HT-29 (cell line): ENCODE measurements at regions not wholly inside any gene's neighbourhood (a gene's known extent, or its start where the extent isn't known, plus 50 kb on each side); places are given as distances from the start of the nearest gene placed in this dataset.
"Not testable (repeated sequence)": the region's sequence is repeated elsewhere in the genome, so short reads cannot be mapped to it uniquely, and the experiment has no call there.

Experiments
- DNase-seq: peaks from one replicate; pipeline ENCODE4 v3.0.0-alpha.2; 2015; ENCODE audit warnings: low spot score

DNA sequence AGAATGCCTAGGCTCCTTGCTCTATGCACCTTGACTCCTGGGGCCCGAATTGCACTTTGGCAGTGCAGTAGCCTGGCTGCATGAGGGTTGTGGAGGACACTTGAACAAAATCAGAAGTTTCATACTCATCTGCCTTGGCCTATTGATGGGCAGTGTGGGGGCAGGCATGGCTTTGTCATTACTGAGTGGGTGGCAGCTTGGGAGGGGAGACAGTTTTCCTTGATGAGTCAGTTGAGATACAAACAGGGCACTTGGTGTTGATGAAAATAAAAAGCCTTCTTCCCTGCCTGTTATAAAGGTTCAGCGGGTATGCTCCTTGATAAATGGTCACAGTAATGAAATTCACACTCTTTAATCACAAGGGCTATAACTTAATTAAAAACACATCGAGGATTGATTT lies 126.8 kb upstream of the MAMLD1 start:
- DNase-seq = no peak

DNA sequence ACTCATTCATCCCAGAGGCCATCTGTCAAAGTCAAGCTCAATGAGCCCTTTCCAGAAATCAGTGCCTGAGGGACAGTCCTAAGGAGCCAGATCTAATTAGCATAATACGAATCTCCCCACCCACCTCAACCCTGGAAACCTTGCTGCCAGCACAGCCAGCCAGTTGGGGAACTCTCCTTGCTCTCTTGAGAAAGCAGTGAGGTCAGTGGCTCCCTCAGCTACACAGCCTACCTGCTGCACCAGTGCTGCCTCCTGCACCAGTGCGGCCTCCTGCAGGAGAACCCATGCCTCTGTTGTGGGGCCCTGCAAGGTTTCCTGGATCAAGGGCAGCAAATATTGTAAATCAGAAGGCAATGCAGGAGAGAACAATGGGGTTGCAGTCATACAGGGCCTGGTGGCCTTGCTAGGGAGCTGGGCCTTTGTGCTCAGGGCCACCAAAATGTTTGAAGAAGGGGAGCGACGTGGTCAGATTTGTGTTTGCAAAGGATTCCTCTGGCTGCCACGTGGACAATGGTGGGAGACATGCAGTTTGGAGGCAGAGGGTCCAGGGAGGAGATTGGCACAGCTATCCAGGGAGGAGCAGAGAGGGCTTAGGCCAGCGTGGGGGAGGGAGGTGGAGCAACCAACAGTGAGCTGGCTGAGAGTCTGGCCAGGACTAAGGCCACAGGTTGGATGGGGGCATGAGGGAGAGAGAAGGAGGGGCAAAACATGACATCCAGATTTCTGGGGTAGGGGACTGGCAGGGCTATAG lies 124.3 kb upstream of the MAMLD1 start:
- DNase-seq = no peak

DNA sequence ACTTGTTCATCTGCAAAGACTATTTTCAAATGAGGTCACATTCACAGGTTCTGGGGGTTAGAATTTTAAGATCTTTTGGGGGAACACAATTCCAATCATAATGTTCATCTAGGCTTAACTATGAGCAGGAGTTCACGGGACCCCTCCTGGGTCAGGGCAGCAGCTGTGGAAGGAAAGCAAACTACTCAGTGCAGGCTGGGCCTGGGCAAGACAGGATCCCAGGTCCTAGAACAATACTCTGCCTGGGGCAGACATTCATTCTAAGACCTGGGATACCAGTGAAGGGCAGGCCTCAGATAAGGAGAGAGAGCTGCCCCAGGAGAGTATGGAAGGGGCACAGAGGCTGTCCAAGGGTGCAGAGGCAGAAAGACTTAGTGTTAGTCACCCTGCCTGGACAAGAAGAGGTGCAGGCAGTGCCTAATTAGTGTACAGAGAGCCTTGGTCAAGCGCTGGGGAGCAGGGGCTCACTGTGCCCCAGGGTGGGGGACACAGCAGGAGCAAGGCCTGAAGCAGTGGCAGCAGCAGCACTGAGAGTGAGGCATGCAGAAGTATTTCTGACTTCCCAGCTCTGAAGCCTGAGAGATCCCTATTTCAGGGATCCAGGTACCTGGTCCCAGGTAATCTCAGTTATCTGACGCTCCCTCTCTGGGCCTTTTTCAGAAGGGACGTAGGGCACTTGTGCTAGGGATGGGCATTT lies 123.0 kb upstream of the MAMLD1 start:
- DNase-seq = no peak

DNA sequence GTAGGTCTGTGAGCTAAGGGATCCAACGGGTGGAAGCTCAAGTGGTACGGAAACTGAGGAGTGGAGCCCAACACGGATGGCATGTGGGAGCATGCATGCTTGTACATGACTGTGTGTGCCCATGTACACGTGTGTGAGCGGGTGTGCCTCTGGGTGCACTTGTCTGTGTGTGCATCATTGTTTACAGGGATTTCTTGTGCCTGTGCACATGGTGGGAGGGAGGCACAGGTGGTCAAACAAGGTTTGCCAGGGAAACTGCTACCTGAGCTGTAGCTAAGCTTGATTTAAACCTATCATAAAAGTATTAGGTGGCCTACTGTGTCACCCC lies 122.5 kb upstream of the MAMLD1 start:
- DNase-seq = no peak

DNA sequence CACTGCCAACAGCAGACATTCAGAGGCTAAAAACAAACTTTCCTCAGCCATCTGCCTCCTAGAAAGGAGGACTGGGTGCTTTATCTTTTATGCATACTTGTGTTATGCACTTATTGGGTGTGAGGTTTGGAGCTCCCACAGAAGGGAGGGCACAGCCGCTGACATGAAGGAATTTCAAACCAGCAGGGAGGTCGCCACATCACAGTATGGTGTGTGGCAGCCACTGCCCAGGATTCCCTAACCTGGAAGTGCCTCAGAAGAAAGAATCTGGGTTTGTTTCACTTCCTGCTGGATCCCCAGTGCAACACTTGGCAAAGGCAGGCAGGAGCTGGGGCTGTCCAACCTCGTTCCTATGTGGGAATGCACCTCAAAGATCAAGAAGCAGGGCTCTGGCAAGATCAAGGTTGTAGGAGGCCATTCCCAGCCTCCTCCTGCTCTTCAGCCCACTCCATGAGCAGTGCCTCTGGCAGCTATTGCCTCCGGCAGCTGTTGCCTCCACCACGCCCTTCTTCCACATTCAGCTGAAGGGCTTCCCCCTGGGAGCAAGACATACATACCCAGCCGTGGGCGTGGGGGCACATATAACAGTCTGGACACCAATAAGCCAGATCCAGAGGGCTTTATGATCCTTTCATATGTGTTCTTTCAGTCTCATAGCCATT lies 109.0 kb upstream of the MAMLD1 start:
- no peak for DNase-seq

DNA sequence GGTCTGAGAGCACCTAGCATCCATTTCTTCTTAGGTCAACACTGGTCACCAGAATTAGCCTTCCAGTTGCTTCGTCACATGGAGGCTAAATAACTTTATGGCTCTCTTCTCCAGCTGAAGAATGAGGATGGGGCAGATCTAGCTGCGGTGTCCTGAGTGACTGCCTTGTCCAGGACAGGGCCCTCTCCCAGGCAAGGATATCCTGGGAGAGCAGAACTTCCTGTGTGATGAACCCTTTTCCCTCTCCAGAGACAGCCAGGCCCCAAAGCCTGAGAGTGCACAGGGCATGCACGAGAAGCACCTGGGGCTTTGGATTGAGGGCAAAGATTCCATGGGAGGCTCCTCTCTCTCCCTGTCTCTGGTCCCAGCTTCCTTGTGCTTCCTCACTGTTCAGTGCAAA lies 108.2 kb upstream of the MAMLD1 start:
- no peak for DNase-seq

DNA sequence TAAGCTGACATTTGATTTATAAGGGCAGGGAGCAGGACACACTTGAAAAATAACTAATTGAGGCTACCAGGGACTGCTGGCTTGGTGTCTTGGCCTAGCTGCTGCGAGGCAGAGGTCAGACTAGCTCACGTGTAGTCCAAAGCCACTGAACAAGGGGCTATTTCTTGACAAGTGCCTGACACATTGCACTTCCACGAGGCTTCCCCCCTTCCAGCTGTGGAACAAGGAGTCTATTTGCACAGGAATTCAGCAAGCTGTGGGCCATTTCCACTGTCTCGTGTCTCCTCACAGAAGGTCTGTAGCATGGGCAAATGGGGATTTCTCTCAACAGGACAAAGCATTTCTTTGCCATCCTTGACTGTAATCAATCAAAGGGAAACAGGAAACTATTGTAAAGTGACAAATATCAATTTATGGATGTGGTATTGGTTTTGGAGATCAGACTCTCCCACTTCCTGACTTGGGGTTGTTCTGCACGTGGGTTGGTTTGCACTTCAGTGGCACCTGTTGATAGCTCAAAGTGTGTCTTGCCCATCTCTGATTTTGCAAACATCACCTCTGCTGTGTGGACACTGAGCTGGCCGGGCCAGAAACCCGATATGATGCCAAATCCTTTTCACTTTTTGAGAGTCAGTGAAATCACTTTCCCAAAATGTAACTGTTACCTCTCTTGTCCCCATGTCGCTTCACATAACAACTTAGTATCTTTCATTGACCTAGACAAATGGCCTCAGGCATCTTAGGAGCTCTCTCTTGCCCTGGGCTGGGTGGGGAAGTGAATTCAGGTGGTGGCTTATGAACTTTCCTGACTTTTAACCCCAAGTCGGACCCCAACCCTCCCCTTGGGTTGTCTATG lies 107.4 kb upstream of the MAMLD1 start:
- DNase-seq = no peak

DNA sequence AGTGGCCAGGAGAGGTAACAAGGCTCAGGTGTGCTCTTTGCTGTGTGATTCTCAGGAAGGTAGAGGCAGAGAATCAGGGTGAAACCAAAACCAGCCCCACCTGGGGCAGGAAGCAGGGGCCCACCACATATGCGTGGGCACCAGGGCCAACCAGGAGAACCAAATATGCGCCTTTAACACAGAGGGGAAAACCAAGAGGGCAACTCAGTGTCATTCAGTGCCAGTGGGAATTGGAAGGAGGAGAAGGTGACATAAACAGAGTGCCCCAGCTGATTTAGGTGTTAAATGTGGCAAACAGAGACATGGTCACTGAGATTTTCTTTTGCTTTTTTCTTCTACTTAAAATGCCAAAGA lies 106.8 kb upstream of the MAMLD1 start:
- no peak for DNase-seq

DNA sequence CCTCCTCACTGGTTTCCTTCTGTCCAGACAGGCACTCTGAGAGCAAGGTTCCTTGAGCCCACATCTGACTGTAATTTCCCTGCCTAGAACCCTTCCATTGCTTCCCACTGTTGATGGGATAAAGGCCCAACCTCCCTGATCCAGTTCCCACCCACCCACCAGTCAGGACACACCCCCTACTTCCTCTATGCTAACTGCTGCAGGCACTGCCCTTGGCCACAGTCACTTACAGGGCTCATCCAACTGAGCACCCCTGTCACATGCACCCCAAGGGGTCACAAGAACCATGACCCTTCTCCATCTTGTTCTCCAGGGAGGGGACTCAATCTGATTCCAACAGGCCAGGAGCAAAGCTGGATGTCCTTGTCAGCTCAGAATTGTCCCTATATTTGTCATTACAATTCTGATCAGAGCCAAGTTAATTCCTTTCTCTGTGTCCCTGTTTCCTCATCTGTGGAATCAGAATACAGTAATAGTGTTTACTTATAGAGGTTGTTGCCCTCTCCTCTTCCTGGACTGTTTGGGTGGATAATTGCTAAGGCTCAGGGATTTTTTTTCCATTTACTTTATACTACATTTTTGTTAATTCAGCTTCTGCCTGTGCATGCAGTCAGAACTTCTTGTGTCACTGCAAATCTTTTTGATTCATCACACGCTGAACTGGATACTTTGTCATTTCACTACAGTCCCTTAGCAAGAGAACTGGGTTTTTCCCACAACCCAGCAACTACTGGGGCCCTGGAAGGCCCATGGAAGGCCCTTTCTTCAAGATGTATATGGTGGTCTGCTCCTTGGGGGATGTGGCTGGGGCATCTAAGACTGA lies 105.6 kb upstream of the MAMLD1 start:
- DNase-seq = no peak

DNA sequence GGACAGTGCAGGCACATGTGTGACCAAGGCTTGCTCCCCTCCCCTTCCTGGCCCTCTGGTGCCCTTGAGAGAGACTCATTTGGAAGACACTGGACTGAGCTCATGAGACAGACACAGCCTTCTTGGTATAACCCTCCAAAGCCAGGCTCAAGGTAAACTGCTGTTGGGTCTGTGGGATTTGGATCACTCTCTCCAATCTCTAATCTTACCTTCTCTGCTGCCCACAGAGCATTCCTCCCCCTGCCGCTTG lies 105.0 kb upstream of the MAMLD1 start:
- DNase-seq = no peak

DNA sequence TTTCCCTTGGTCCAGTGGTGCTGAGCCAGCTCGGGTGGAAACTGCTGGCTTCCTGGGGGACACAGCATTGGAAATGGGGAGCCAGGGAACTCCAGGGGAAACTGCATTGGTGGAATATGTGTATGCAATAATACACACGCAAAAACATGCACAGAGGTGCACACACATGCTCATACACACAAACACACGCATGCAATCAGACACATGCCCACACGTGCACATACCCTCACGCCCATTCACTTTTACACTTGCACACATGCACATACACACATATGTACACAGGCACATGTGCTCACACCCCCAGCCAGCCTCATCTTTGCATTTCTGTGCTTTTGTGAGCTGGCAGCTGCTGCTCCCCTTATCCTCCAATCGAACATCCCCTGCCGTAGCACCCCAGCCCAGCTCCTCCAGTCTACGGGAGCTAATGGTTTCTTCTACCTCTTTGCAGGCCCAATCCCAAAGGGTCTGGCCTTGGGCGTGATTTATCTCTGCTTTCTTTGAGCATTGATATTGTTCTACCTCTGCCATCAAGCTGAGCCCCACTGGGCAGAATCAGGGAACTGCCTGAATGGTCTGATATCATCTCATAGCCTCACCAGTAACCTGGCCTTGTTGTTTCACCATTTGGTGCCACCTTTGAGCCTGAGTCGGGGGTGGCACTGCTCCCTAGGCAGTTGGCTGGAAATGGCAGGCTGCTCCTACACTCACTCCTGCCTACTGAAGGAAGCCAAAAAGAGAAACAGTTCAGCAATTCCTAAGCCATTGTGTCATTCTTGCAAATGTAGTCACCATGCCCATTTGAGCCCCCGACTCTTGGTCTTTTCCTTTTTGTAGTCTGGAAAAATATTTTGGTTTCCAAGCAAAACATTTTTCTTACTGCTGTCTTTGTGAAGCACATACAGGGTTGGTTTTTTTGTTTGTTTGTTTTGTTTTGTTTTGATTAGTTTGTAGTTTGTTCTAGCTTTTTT lies 104.4 kb upstream of the MAMLD1 start:
- DNase-seq = no peak

DNA sequence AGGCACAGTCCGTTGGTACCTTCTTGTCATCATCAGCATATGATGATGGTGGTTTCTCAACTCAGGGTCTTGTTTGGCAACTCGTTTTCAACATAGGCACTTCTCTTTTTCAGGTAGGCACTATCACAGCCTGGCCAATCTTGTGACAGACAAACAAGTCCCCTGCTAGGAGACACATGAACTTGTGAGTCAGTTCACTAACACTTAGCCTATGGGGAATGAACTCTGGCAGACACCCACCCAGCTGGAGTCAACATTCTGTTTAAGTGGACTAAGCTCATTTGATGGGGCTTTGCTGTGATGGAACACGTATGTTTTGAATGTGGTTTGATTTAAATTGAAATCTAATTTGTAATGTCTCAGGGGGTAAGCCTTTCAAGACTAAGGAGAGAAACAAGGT lies 100.7 kb upstream of the MAMLD1 start:
- no peak for DNase-seq

DNA sequence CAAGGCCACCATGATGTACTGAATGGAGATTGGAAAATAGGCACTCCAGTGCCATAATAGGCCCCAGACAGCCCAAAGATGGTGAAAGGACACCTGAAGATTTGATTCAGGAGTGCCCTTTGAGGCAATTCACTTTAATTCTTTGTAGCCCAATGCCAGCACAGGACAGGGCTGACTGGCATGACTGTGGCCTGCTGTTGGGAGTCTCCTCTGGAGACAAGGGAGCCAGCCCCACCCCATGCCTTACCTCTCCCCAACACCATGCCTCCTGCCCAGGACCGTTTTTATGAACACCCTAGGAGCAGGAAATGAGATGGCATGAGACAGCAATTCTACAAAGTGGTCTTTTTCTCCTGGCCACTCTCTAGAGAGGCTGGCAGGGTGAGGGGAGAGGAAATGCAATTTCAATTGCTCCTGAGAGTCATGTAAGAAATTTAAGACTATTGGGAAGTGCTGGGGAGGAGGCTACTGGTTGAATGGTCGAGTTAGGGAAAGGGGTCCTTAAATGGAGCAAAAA lies 94.2 kb upstream of the MAMLD1 start:
- no peak for DNase-seq

DNA sequence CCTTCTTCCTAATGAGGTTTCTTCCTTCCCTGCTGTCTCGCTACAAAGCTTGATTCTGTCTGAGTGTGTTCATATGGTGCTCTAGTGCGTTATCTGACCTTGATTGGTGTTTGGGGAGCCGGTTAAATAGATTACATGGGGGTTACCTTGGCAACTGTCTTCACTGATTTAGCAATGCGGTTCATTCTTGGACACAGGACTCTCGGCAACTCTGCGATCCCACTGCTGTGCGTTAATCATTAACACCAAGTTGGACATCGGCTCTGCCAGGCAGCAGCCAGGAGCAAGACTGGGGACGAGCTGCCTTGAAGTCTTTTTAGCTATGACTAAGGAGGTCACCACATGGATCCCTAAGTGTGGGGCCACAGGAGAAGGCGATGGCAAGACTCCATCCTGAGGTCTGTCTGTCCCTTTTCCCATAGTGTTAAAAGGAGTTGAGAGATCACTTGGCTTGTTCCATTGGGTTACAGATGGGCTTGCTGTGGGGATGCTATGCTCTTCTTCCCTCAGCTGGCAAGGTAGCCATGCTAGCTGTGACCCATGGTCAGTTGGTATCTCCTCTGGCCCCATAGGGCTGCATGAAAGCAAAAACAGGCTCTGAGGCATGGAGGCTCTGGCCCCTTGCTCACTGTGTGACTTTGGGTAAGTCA lies 93.4 kb upstream of the MAMLD1 start:
- DNase-seq = peak; percentile 49

DNA sequence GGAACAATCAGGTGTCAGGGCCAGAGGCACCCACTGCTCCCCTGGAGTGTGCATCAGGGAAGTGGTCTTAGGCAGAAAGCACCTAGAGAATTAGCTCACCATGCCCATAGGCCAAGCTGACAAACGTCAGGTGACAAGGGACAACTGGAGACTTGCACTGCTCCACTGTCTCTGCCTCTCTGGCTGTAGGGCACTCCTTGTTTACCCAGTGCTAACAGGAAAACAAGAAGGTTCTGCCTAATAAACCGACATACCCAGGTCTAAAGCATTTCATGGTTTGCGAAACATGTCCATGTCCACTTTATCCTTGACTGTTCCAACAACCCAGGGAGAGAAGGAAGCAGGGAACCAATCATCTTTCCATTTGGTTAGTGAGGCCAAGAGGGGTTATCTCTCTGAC lies 92.5 kb upstream of the MAMLD1 start:
- no peak for DNase-seq

DNA sequence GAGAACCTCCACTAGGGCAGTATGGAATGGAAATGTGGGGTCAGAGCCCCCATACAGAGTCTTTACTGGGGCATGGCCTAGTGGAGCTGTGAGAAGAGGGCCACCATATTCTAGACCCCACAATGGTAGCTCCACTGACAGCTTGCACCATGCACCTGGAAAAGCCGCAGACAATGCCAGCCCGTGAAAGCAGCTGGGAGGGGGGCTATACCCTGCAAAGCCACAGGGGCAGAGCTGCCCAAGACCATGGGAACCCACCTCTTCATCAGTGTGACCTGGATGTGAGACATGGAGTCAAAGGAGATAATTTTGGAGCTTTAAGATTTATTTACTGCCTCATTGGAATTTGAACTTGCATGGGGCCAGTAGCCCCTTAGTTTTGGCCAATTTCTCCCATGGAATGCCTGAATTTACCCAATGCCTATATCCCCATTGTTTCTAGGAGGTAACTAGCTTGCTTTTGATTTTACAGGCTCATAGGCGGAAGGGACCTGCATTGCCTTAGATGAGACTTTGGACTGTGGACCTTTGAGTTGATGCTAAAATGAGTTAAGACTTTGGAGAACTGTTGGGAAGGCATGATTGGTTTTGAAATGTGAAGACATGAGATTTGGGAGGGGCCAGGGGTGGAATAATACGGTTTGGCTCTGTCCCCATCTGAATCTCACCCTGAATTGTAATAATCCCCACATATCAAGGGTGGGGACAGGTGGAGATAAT lies 89.4 kb upstream of the MAMLD1 start:
- not testable (repeated sequence) for DNase-seq

DNA sequence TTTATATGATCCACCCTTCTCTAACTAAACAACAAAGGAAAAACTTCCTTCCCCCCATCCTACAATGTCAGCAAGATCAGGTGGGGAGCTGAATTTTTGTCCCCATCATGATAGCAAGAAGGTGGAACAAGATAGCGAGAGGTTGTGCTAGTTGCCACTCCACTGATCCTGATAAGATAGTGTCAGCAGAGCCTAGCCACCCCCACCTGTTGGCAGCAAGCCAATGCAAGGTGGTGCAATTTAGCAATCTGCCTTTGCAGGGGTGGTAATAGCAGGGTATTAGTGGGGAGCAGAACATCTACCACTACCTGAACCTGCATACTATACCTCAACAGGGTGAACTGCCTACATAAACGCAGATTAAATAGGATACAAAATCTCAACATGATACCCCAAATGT lies 80.2 kb upstream of the MAMLD1 start:
- no peak for DNase-seq

DNA sequence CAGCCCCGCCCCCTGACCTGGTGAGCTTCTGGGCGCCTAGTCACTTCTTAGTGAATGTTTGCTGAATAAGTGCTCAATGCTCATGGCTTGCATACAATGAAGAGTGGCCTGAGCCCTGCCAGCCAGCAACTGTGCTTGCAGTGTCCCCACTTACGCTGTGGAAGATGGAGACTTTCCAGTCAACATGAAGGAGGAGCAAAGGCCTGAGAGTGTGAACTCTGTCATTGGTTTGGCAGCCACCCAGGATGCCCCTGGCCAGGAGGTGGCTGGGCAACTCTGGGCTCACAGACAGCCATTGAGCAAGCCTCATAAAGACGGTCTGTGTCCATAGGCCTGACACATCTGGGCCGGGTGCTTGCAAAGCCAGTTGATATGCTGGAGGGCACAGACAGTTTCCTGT lies 72.1 kb upstream of the MAMLD1 start:
- no peak for DNase-seq
